ENCODE measurements at regions not wholly inside any gene's neighbourhood (a gene's known extent, or its start where the extent isn't known, plus 50 kb on each side); places are given as distances from the start of the nearest gene placed in this dataset.

DNA sequence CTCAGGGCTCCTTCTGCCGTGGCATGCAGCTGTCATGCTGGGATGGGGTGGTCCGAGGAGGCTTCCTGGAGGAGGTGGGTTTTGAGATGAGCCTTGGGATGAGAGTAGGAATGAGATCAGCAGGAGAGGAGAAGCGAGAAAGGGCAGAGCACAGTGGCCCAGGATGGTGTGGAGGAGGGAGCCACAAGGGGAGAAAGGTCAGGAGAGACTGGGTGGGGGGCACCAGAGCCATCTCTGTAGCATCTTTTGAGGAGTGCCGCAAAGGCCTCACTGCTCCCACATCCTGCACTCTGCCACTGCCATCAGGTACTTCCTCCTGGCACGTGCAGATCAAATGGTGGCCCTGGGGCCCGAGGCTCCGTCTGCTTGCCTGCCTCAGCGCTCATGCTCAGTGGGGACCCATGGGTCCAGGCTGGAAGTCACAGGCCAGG, 150.2 kb downstream of the MACROH2A1 start:
- DNase-seq (ENCODE audit: low read depth): no peak

- peak; percentile 18 for DNase-seq (ENCODE audit: low read depth)
Observed at GRCh38 chr5:135246923-135247795, 151.9 kb downstream of the MACROH2A1 start.

- DNase-seq (ENCODE audit: low read depth): no peak
Observed at GRCh38 chr5:135246605-135246922, 152.5 kb downstream of the MACROH2A1 start.

DNA sequence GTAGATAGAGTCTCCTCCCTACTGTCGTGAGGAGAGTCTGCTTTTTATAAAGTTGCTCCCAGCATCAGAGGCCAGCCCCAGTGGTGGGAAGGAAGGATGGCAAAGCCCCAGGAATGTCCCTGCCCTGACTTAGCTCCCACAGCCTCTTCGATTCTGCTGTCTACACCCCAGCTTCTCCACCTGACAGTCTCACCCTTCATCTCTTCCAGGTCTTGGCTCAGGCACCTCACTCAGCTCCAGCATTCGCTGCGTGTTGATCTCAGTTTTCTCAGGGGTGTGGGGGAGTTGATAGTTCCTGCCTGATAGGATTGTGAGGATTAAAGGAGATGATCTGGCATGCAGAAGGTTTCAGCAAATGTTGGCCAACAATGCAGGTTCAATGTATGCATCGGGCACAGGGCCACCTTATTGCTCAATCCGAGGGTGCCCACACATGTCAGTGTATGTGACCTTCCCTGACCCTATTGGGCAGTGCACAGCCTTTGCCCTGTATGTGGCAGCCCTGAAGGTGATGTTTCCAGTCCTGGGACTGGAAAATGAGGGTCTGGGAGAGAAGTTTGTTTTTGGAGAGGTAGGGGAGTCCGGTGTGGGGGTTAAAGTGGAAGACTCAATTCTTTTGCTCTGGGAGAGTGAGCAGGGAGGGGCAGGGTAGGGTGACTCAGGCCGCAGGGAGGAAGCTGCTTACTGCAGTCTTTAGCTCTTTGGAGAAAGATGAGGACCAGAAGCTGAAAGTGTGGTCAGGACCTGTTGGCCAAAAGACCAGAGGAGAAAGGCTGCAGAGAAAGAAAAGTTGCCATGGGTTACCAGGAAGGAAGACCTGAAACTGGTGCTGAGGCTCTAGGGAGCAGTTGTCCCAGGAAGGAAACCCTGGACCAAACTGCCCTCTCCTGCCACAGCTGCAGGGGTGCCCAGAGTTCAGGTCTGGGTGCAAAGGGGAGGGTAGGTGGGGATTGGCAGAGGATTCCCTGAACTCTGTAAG, 153.2 kb downstream of the MACROH2A1 start:
- no peak for DNase-seq (ENCODE audit: low read depth)

DNA sequence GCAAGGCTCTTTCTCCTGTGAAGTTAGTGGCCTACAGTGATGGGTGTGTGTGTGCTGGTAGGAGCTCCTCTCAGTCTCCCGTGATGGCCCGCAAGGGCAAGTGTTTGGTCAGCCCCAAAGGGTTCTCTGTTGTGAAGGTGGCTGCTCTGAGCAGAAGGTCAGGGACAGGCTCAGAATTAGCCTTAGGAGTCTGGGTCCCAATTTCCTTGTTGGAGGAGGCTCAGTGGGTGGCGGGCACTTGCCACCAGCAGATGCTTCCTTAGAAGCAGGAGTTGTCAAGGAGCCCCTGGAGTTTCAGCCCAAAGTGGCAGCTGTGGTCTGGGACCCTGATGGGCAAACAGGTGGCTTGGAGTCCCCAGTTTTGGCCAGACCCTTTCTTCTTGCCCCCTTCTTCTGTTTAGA, 154.4 kb downstream of the MACROH2A1 start:
- no peak for DNase-seq (ENCODE audit: low read depth)

- DNase-seq (ENCODE audit: low read depth): no peak
Observed at GRCh38 chr5:135243556-135244285, 155.3 kb downstream of the MACROH2A1 start.

GRCh38 chr5:135242866-135243555, 156.0 kb downstream of the MACROH2A1 start:
- DNase-seq (ENCODE audit: low read depth): no peak

- DNase-seq (ENCODE audit: low read depth): no peak
Observed at GRCh38 chr5:135242021-135242865, 156.8 kb downstream of the MACROH2A1 start.

DNA sequence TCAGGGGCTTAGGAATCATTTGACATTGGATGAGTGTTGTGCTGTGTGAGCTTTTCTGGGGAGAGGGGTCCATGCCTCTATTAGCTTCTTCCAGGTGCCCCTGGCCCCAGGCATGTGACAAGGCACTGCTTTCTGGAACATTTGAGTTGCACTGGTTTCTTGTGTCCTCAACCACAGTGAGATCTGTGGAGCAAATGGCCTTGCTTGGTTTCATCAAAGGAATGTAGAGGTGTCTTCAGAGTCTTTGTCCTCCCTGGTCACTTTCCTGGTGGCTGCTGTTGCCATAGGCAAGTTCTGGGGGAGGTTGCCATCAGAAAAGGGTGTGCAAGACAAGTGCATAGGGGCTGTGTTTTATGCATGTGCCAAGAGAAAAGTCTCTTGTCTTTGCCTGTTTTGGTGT, 157.5 kb downstream of the MACROH2A1 start:
- DNase-seq (ENCODE audit: low read depth): no peak

DNA sequence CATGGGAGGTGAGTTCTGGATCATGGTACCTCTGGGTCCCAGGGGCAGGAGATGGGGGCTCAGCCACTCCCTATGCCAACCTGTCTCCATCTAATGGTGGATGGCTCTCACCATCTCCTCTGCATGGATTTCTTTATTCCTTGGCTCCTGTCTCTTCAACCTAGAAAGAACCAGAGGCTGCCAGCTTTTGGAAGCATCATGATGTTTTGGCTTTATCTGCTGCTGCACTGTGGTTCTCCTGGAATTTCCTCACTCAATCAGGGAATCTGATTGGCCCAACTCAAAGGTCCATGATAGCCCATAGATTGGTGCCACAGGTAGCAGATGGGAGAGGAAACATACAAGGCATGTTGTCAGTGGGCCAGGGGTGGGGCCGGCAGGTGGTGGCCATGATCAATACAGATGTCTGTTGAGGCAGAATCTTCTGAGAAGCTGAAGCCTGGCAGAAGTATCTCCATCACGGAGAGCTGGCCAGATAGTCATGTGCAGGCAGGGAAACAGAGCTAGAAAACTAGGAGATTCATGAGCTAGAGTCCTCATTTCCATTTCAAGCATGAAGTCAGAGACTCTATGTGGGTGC, 158.2 kb downstream of the MACROH2A1 start:
- no peak for DNase-seq (ENCODE audit: low read depth)

- no peak for DNase-seq (ENCODE audit: low read depth)
Observed at GRCh38 chr5:135240283-135240633, 158.8 kb downstream of the MACROH2A1 start.

DNA sequence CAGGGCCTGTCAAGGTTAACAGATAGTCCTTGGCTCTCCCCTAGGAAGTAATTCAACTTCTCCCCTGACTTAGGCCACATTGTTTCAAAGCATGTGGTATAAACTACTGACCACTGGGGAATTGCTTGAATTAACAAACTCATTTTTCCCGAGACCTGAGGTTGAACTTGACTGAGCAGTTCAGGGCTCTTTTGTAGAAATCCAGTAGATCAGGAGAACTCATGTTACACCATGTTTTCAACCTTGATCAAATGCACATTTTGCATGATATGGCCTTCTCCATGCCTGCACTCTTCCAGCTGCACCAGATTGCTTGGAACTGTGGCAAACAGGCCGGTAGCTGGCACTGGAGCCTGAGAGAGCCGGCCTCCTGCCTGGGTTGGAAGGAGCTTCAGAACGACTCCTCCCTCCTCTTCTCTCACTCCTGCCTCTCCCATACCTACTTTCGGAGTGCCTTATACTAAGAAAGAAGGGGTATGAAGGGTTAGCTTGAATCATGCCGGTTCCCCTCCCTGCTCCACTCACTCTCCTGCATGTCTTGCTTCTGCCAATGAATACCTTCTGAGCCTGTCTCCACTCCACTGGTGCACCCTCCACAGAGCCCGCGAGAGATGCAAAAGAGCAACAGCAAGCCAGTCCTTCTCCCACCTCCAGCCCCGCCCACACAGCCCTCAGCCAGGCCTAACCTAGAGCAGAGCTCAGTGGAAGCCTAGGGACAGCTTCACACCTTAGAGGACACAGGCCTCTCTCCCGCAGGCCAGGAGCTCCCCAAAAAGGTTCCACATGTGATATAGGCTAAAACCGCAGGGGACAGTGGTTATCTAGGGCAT, 159.4 kb downstream of the MACROH2A1 start:
- DNase-seq (ENCODE audit: low read depth): no peak

GRCh38 chr5:135238622-135239452, 160.2 kb downstream of the MACROH2A1 start:
- DNase-seq (ENCODE audit: low read depth): no peak

DNA sequence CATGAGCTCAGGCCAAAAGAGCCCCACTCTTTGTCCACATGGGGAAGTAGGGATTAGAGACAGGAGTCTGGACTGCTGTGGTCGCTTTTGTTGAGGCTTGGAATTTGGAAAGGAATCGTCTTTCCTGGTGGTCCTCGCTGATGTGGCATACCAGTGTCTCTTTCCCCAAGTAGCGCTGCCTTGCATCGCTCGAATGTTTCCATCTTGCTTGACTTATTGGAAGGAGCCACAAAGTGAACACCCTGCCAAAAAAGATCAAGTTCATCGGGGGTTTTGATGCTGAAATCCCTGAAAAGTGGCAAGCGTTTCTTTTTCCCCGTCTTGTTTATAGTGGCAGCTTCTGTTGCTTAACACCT, 161.3 kb downstream of the MACROH2A1 start:
- DNase-seq (ENCODE audit: low read depth): no peak

GRCh38 chr5:135236908-135237747, 161.9 kb downstream of the MACROH2A1 start:
- no peak for DNase-seq (ENCODE audit: low read depth)

DNA sequence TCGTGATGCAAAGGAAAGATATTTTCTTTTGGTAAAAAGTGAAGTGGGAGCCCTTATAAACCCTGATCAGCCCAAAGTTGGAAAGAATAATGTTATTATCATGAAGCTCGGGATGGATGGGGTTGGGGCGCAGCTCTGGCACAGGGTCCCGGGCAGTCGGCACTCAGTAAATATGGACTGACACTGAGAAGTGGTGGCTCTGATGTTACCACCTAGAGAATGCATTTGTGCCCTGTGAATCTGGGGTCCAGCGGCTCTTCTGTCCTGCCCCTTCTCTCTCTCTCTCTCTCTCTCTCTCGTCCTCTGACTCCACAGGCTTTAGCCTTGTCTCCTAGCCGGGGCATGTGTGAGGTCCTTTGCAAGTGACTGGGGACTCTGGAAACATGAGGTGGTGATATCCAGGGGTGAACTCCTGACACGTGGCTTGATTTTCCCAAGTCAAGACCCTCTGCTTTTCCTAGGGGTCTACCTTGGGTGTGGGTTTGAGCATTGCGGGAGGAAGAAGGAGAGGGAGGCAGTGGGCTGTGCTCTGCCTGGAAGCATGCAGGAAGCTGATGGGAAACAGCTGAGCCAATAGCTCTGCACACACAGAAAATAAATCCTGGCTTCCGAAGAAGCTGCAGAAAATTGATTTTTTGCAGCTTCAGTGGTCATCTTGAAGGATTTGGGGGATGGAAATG, 162.7 kb downstream of the MACROH2A1 start:
- no peak for DNase-seq (ENCODE audit: low read depth)

DNA sequence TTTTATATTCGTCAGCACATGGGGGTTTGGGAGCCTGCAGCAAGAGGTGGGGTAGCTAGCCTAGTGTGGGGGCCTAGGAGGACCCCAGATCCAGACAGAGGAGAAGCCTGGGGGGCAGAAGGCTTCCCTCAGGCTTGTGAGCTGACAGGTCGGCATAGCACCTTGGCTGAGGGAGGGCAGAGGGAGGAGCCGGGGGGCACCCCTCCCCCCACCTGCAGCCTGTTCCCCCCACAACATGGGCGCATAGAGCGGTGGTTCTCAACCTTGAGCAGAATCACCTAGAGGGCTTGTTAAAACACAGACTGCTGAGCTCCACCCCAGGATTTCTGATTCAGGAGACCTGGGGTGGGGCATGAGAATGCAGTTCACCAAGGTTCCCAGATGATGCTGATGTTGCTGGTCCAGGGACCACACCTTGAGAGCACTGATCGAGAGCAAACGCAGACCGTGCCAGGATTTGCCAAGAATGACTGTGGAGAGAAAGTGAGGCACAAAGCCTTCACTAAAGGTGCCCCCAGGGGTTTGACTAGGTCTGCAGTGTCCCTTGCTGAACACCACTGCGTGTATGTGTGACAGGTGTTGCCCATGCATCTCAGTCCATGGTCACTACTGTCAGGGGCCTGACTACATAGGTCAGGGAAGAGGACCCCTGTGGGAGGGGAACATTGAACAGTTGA, 163.3 kb downstream of the MACROH2A1 start:
- no peak for DNase-seq (ENCODE audit: low read depth)
